Midbrain (tissue), 1 donor: ENCODE measurements at regions not wholly inside any gene's neighbourhood (a gene's known extent, or its start where the extent isn't known, plus 50 kb on each side); places are given as distances from the start of the nearest gene placed in this dataset.
"Not testable (repeated sequence)": the region's sequence is repeated elsewhere in the genome, so short reads cannot be mapped to it uniquely, and the experiment has no call there.

Experiments used
- DNase-seq: peaks from one replicate; lab custom pipeline; 2025; lab: John Stamatoyannopoulos, UW

- no peak for DNase-seq
Observed at GRCh38 chr2:234898534-234899053, 53.2 kb upstream of the SH3BP4 start.

GRCh38 chr2:234888442-234888841 lies 63.4 kb upstream of the SH3BP4 start:
- not testable (repeated sequence) for DNase-seq

- no peak for DNase-seq
Observed at GRCh38 chr2:234887195-234887594, 64.6 kb upstream of the SH3BP4 start.

- DNase-seq: no peak
Observed at GRCh38 chr2:234885886-234886285, 65.9 kb upstream of the SH3BP4 start.

- no peak for DNase-seq
Observed at GRCh38 chr2:234885118-234885517, 66.7 kb upstream of the SH3BP4 start.

- no peak for DNase-seq
Observed at GRCh38 chr2:234884591-234884990, 67.2 kb upstream of the SH3BP4 start.

GRCh38 chr2:234881413-234882241 lies 70.2 kb upstream of the SH3BP4 start:
- DNase-seq: peak; percentile 94

GRCh38 chr2:234880551-234881211 lies 71.1 kb upstream of the SH3BP4 start:
- DNase-seq: no peak

- no peak for DNase-seq
Observed at GRCh38 chr2:234879671-234880455, 72.0 kb upstream of the SH3BP4 start.

GRCh38 chr2:234876621-234877020 lies 75.2 kb upstream of the SH3BP4 start:
- not testable (repeated sequence) for DNase-seq

GRCh38 chr2:234874347-234875046 lies 77.3 kb upstream of the SH3BP4 start:
- DNase-seq: no peak

- no peak for DNase-seq
Observed at GRCh38 chr2:234873828-234874173, 78.0 kb upstream of the SH3BP4 start.

GRCh38 chr2:234873103-234873827 lies 78.6 kb upstream of the SH3BP4 start:
- no peak for DNase-seq

GRCh38 chr2:234869969-234870368 lies 81.8 kb upstream of the SH3BP4 start:
- DNase-seq: no peak

GRCh38 chr2:234869164-234869563 lies 82.7 kb upstream of the SH3BP4 start:
- no peak for DNase-seq

GRCh38 chr2:234867882-234868285 lies 83.9 kb upstream of the SH3BP4 start:
- no peak for DNase-seq

- no peak for DNase-seq
Observed at GRCh38 chr2:234865586-234865985, 86.2 kb upstream of the SH3BP4 start.

- no peak for DNase-seq
Observed at GRCh38 chr2:234865040-234865439, 86.8 kb upstream of the SH3BP4 start.

- DNase-seq: no peak
Observed at GRCh38 chr2:234864506-234864905, 87.3 kb upstream of the SH3BP4 start.

- peak; percentile 42 for DNase-seq
Observed at GRCh38 chr2:234863043-234863934, 88.5 kb upstream of the SH3BP4 start.
